ENCODE measurements at regions not wholly inside any gene's neighbourhood (a gene's known extent, or its start where the extent isn't known, plus 50 kb on each side); places are given as distances from the start of the nearest gene placed in this dataset.

DNA sequence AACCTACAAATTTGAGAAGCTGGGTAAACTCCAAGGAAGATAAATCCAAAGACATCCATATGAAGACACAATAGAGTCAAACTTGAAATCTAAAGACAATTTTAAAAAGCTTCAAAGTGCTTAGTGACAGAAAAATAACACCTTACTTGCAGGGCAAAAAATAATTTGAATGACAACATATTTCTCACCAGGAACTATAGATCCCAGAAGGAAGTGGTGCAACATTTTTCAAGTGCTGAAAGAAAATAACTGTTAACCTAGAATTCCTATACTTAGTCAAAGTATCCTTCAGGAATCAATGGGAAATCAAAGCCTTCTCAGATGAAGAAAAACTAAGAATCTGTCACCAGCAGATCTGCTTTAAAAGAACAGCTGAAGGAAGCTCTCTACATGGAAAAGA is 184.4 kb downstream of the HLX start:
- H4K12ac ChIP-seq (ENCODE audit: low read depth, low read length) = no peak overlapping the region
- H3K18ac ChIP-seq (ENCODE audit: low read length) = no peak overlapping the region
- H3K14ac ChIP-seq (ENCODE audit: low read length) = no peak overlapping the region
- H3K27me3 ChIP-seq (ENCODE audit: insufficient read depth, low read length) = no peaks in the 10 kb centered on the region
- no peak overlapping the region for H3K4me2 ChIP-seq (ENCODE audit: low read length)
- no peaks in the 10 kb centered on the region for H3K79me2 ChIP-seq (ENCODE audit: control insufficient read depth, insufficient read depth, low read length, poor library complexity)
- no peak overlapping the region for H2AFZ ChIP-seq (ENCODE audit: insufficient read depth, low read length, poor library complexity)
- H3K9ac ChIP-seq (ENCODE audit: low read length) = no peak overlapping the region
- H2BK120ac ChIP-seq (ENCODE audit: insufficient read depth, low read length, poor library complexity) = no peak overlapping the region
- no peaks in the 10 kb centered on the region for H3K36me3 ChIP-seq (ENCODE audit: control insufficient read depth in 1 of 2, insufficient read depth in 2 of 2, low read length in 2 of 2)
- no peaks in the 10 kb centered on the region for H3K4me1 ChIP-seq (ENCODE audit: control insufficient read depth in 1 of 2, insufficient read depth in 2 of 2, low read length in 2 of 2)
- H3K23ac ChIP-seq (ENCODE audit: low read length) = no peak overlapping the region
- no peaks in the 10 kb centered on the region for H3K79me1 ChIP-seq (ENCODE audit: low read length)
- H3K27ac ChIP-seq (ENCODE audit: low read depth, low read length) = no peak overlapping the region
- no peak overlapping the region for H4K8ac ChIP-seq (ENCODE audit: low read depth, low read length)
- no peak overlapping the region for H2AK5ac ChIP-seq (ENCODE audit: low read length)
- H3K4me3 ChIP-seq (ENCODE audit: low read depth, low read length) = no peak overlapping the region
- H3K4ac ChIP-seq (ENCODE audit: low read depth, low read length) = no peak overlapping the region
- no peak overlapping the region for H2BK5ac ChIP-seq (ENCODE audit: low read depth, low read length, poor library complexity)
- H4K91ac ChIP-seq (ENCODE audit: low read depth, low read length) = no peak overlapping the region
- H3K9me3 ChIP-seq (ENCODE audit: insufficient read depth, low read depth, low read length) = no peaks in the 10 kb centered on the region
- no peak for DNase-seq
- H2BK12ac ChIP-seq (ENCODE audit: low read length) = no peak overlapping the region

DNA sequence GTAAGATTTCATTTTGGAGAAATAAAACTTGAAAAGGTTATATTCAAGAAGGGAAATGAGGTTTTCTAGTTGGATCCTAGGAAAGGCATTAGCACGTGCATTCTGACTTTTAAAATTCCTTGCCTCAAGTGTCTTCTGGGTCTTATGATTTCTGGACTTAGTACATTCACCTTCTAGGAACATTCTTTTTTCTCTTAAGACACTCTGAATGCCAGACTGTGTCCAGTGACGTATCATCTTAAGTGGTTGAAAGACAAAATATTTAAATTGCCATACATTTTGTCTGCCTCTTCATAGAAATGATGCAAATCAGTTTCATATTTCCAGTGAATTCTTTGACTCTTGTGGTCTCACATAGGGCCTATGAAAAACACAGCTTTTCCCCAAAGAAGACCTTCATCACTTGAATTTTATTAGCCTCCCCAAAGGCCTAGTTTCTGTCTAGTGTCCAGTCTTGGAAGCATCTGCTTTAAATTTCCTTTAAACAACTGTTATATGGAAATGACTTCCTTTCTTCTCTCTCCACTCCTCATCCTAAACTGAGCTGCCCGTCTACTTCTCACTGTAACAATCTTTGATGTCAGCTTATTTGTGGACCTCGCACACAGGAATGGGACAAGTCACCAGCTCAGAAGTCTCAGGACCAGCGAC is 187.2 kb downstream of the HLX start:
- Histone ChIP-seq H4K12ac (ENCODE audit: low read depth, low read length) (no peak overlapping the region), H4K8ac (ENCODE audit: low read depth, low read length) (no peak overlapping the region), H2BK5ac (ENCODE audit: low read depth, low read length, poor library complexity) (no peak overlapping the region), H2BK12ac (ENCODE audit: low read length) (no peak overlapping the region), H3K18ac (ENCODE audit: low read length) (no peak overlapping the region), H3K4ac (ENCODE audit: low read depth, low read length) (no peak overlapping the region), H4K91ac (ENCODE audit: low read depth, low read length) (no peak overlapping the region), H3K9me3 (ENCODE audit: insufficient read depth, low read depth, low read length) (no peaks in the 10 kb centered on the region), H3K23ac (ENCODE audit: low read length) (no peak overlapping the region), H3K79me1 (ENCODE audit: low read length) (no peaks in the 10 kb centered on the region), H3K27ac (ENCODE audit: low read depth, low read length) (no peak overlapping the region), H3K36me3 (ENCODE audit: control insufficient read depth in 1 of 2, insufficient read depth in 2 of 2, low read length in 2 of 2) (no peaks in the 10 kb centered on the region), H3K9ac (ENCODE audit: low read length) (no peak overlapping the region), H3K4me3 (ENCODE audit: low read depth, low read length) (no peak overlapping the region), H2AK5ac (ENCODE audit: low read length) (no peak overlapping the region), H3K14ac (ENCODE audit: low read length) (no peak overlapping the region), H3K4me2 (ENCODE audit: low read length) (no peak overlapping the region), H3K4me1 (ENCODE audit: control insufficient read depth in 1 of 2, insufficient read depth in 2 of 2, low read length in 2 of 2) (no peaks in the 10 kb centered on the region), H2BK120ac (ENCODE audit: insufficient read depth, low read length, poor library complexity) (no peak overlapping the region), H2AFZ (ENCODE audit: insufficient read depth, low read length, poor library complexity) (no peak overlapping the region), H3K79me2 (ENCODE audit: control insufficient read depth, insufficient read depth, low read length, poor library complexity) (no peaks in the 10 kb centered on the region), H3K27me3 (ENCODE audit: insufficient read depth, low read length) (no peaks in the 10 kb centered on the region)
- DNase-seq = no peak
- WGBS (ENCODE audit: extremely low coverage, insufficient coverage, insufficient read length) = no CpG with 5 or more reads among the region's 5 CpGs

DNA sequence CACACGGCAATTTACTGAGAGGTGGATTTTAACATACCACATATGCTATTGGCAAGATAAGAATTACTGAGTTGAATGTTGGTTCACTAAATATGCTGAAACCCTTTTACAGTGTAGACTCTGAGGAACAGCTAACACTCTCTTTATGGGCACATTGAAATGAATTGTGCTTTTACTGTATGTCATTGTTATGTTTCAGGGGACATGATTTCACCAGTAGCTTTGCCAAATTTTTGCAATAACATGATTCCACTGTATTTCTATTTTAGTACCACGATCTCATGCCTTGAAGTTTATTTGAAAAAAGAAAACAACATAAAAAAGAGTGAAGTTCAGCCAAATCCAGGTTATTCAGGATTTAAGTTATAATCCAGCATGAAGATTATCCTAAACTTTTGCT is 188.5 kb downstream of the HLX start:
- no peak overlapping the region for H3K23ac ChIP-seq (ENCODE audit: low read length)
- no peaks in the 10 kb centered on the region for H3K79me2 ChIP-seq (ENCODE audit: control insufficient read depth, insufficient read depth, low read length, poor library complexity)
- H4K91ac ChIP-seq (ENCODE audit: low read depth, low read length) = no peak overlapping the region
- no peaks in the 10 kb centered on the region for H3K36me3 ChIP-seq (ENCODE audit: control insufficient read depth in 1 of 2, insufficient read depth in 2 of 2, low read length in 2 of 2)
- no peak overlapping the region for H4K8ac ChIP-seq (ENCODE audit: low read depth, low read length)
- H2BK5ac ChIP-seq (ENCODE audit: low read depth, low read length, poor library complexity) = no peak overlapping the region
- H2BK12ac ChIP-seq (ENCODE audit: low read length) = no peak overlapping the region
- no peak for DNase-seq
- no peak overlapping the region for H3K27ac ChIP-seq (ENCODE audit: low read depth, low read length)
- no peak overlapping the region for H3K9ac ChIP-seq (ENCODE audit: low read length)
- no peaks in the 10 kb centered on the region for H3K27me3 ChIP-seq (ENCODE audit: insufficient read depth, low read length)
- no peak overlapping the region for H2AFZ ChIP-seq (ENCODE audit: insufficient read depth, low read length, poor library complexity)
- H4K12ac ChIP-seq (ENCODE audit: low read depth, low read length) = no peak overlapping the region
- no peak overlapping the region for H2AK5ac ChIP-seq (ENCODE audit: low read length)
- no peaks in the 10 kb centered on the region for H3K4me1 ChIP-seq (ENCODE audit: control insufficient read depth in 1 of 2, insufficient read depth in 2 of 2, low read length in 2 of 2)
- H3K18ac ChIP-seq (ENCODE audit: low read length) = no peak overlapping the region
- WGBS (ENCODE audit: extremely low coverage, insufficient coverage, insufficient read length) = no CpG with 5 or more reads among the region's 2 CpGs
- no peak overlapping the region for H2BK120ac ChIP-seq (ENCODE audit: insufficient read depth, low read length, poor library complexity)
- H3K4ac ChIP-seq (ENCODE audit: low read depth, low read length) = no peak overlapping the region
- no peaks in the 10 kb centered on the region for H3K79me1 ChIP-seq (ENCODE audit: low read length)
- no peak overlapping the region for H3K4me2 ChIP-seq (ENCODE audit: low read length)
- H3K4me3 ChIP-seq (ENCODE audit: low read depth, low read length) = no peak overlapping the region
- H3K9me3 ChIP-seq (ENCODE audit: insufficient read depth, low read depth, low read length) = no peaks in the 10 kb centered on the region
- no peak overlapping the region for H3K14ac ChIP-seq (ENCODE audit: low read length)

DNA sequence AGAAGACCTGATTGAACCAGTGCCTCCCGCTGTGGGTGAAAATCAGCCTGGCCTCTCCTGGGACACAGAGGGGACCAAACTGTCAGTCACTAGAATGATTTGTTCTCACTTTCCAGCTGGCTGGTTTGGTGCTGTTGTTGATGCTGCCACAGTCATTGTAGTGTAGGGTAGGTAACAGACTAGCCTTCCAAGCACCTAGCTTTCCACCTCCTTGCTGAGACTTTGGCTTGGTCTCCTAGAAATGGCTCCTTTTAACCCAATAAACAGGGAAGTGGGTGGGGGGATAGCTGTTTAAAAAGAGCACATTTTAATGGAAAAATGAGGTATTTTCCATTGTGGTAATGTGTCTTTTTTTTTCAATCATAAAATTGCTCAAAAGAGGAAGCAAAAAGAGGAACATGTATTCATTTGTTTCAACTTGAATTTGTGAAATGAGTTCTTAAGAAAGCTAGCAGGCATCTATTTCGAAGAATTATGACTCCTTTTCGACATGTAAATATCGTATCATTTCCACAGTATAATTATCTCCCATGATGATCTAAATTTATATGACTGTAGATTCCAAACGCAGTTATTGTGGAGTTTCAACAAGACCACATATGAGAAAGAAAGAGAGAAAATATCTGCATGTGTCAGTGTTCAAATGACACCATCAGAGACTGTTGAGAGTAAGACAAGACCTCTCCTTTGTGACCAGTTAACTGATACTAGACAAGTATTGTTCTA is 190.1 kb downstream of the HLX start:
- Histone ChIP-seq H2BK12ac (ENCODE audit: low read length) (no peak overlapping the region), H4K12ac (ENCODE audit: low read depth, low read length) (no peak overlapping the region), H3K9me3 (ENCODE audit: insufficient read depth, low read depth, low read length) (no peaks in the 10 kb centered on the region), H3K79me2 (ENCODE audit: control insufficient read depth, insufficient read depth, low read length, poor library complexity) (no peaks in the 10 kb centered on the region), H4K8ac (ENCODE audit: low read depth, low read length) (no peak overlapping the region), H3K4me1 (ENCODE audit: control insufficient read depth in 1 of 2, insufficient read depth in 2 of 2, low read length in 2 of 2) (no peaks in the 10 kb centered on the region), H3K14ac (ENCODE audit: low read length) (no peak overlapping the region), H3K18ac (ENCODE audit: low read length) (no peak overlapping the region), H3K27me3 (ENCODE audit: insufficient read depth, low read length) (no peaks in the 10 kb centered on the region), H2BK5ac (ENCODE audit: low read depth, low read length, poor library complexity) (no peak overlapping the region), H3K79me1 (ENCODE audit: low read length) (no peaks in the 10 kb centered on the region), H2AK5ac (ENCODE audit: low read length) (no peak overlapping the region), H3K4ac (ENCODE audit: low read depth, low read length) (no peak overlapping the region), H3K4me3 (ENCODE audit: low read depth, low read length) (no peak overlapping the region), H3K27ac (ENCODE audit: low read depth, low read length) (no peak overlapping the region), H2AFZ (ENCODE audit: insufficient read depth, low read length, poor library complexity) (no peak overlapping the region), H3K9ac (ENCODE audit: low read length) (no peak overlapping the region), H3K36me3 (ENCODE audit: control insufficient read depth in 1 of 2, insufficient read depth in 2 of 2, low read length in 2 of 2) (no peaks in the 10 kb centered on the region), H3K23ac (ENCODE audit: low read length) (no peak overlapping the region), H4K91ac (ENCODE audit: low read depth, low read length) (no peak overlapping the region), H3K4me2 (ENCODE audit: low read length) (no peak overlapping the region), H2BK120ac (ENCODE audit: insufficient read depth, low read length, poor library complexity) (no peak overlapping the region)
- WGBS (ENCODE audit: extremely low coverage, insufficient coverage, insufficient read length) = no CpG with 5 or more reads among the region's 5 CpGs
- peak in 1 of 2 donors; percentile 12 for DNase-seq

Data from trophoblast cell (in vitro differentiated cells and primary cell).